Activated CD4-positive, alpha-beta T cell treated with anti-CD3 and anti-CD28 coated beads for 4 hours (primary cell): ENCODE measurements at regions not wholly inside any gene's neighbourhood (a gene's known extent, or its start where the extent isn't known, plus 50 kb on each side); places are given as distances from the start of the nearest gene placed in this dataset.

ENCODE experiments used
- DNase-seq, 2 donors: peaks; one replicate each; pipeline ENCODE4 v3.0.0-alpha.2; 2020

- DNase-seq: no peak
These were observed 521.0 kb downstream of the SOX11 start for GRCh38 chr2:6213056-6213780.

- no peak for DNase-seq
These were observed 522.3 kb downstream of the SOX11 start for GRCh38 chr2:6214471-6214870.

GRCh38 chr2:6215053-6215452 lies 522.9 kb downstream of the SOX11 start:
- DNase-seq: no peak

GRCh38 chr2:6216234-6216633 lies 524.0 kb downstream of the SOX11 start:
- no peak for DNase-seq

GRCh38 chr2:6218926-6219325 lies 526.7 kb downstream of the SOX11 start:
- no peak for DNase-seq

- no peak for DNase-seq
These were observed 527.7 kb downstream of the SOX11 start for GRCh38 chr2:6219906-6220305.

- DNase-seq: no peak
These were observed 530.1 kb downstream of the SOX11 start for GRCh38 chr2:6222296-6222695.

GRCh38 chr2:6224267-6224666 lies 532.1 kb downstream of the SOX11 start:
- no peak for DNase-seq

GRCh38 chr2:6228251-6228650 lies 536.1 kb downstream of the SOX11 start:
- DNase-seq: no peak

- DNase-seq: no peak
These were observed 539.0 kb downstream of the SOX11 start for GRCh38 chr2:6231166-6231565.

- DNase-seq: no peak
These were observed 541.8 kb downstream of the SOX11 start for GRCh38 chr2:6233993-6234392.

GRCh38 chr2:6234702-6235101 lies 542.5 kb downstream of the SOX11 start:
- no peak for DNase-seq

- no peak for DNase-seq
These were observed 544.1 kb downstream of the SOX11 start for GRCh38 chr2:6236317-6236716.

GRCh38 chr2:6237039-6237660 lies 545.0 kb downstream of the SOX11 start:
- DNase-seq: no peak

GRCh38 chr2:6249557-6249956 lies 557.4 kb downstream of the SOX11 start:
- DNase-seq: no peak

GRCh38 chr2:6254441-6254840 lies 562.3 kb downstream of the SOX11 start:
- DNase-seq: no peak

GRCh38 chr2:6264198-6264597 lies 572.0 kb downstream of the SOX11 start:
- DNase-seq: no peak

GRCh38 chr2:6281524-6281923 lies 584.2 kb downstream of the CMPK2 start:
- DNase-seq: no peak

GRCh38 chr2:6283259-6283658 lies 582.4 kb downstream of the CMPK2 start:
- DNase-seq: no peak

GRCh38 chr2:6287406-6287805 lies 578.3 kb downstream of the CMPK2 start:
- DNase-seq: no peak

- no peak for DNase-seq
These were observed 576.9 kb downstream of the CMPK2 start for GRCh38 chr2:6288791-6289190.

GRCh38 chr2:6290217-6291015 lies 575.3 kb downstream of the CMPK2 start:
- DNase-seq: no peak

GRCh38 chr2:6294791-6295190 lies 570.9 kb downstream of the CMPK2 start:
- DNase-seq: no peak

GRCh38 chr2:6297238-6297637 lies 568.5 kb downstream of the CMPK2 start:
- DNase-seq: no peak
